ENCODE measurements at regions not wholly inside any gene's neighbourhood (a gene's known extent, or its start where the extent isn't known, plus 50 kb on each side); places are given as distances from the start of the nearest gene placed in this dataset.

DNA sequence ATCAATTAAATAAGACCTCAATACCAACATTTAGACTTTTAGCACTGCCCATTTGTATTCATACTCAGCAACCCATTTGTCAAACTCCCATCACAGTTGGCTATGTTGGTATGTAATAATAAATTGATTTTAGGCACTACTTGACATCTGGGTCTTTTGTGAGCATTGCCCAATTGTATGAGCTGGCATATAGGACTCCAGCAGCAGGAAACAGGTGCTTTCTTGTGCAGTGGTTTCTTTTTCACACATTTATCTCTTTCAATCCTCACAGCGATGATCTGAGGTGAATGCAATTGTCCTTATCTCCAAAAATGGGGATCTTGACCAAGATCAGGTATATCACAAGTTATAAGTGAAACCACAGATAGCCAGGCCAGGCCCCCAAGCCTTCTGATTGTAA lies 96.9 kb upstream of the OXGR1 start:
- TF ChIP-seq, protein P1, sequence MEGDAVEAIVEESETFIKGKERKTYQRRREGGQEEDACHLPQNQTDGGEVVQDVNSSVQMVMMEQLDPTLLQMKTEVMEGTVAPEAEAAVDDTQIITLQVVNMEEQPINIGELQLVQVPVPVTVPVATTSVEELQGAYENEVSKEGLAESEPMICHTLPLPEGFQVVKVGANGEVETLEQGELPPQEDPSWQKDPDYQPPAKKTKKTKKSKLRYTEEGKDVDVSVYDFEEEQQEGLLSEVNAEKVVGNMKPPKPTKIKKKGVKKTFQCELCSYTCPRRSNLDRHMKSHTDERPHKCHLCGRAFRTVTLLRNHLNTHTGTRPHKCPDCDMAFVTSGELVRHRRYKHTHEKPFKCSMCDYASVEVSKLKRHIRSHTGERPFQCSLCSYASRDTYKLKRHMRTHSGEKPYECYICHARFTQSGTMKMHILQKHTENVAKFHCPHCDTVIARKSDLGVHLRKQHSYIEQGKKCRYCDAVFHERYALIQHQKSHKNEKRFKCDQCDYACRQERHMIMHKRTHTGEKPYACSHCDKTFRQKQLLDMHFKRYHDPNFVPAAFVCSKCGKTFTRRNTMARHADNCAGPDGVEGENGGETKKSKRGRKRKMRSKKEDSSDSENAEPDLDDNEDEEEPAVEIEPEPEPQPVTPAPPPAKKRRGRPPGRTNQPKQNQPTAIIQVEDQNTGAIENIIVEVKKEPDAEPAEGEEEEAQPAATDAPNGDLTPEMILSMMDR (IDR thresholded peaks at IDR 0.05): no peak
- TF ChIP-seq POLR2A (IDR thresholded peaks at IDR 0.05): no peak

All from uterus (tissue), 2 donors.